HG03108 (cell line): ENCODE measurements at regions not wholly inside any gene's neighbourhood (a gene's known extent, or its start where the extent isn't known, plus 50 kb on each side); places are given as distances from the start of the nearest gene placed in this dataset.
"Not testable (repeated sequence)": the region's sequence is repeated elsewhere in the genome, so short reads cannot be mapped to it uniquely, and the experiment has no call there.

Source experiments
- ATAC-seq: cut with Tn5 transposase; IDR thresholded peaks from one replicate; pipeline ENCODE4 v1.9.1; 2021; ENCODE audit warnings: moderate library complexity; ENCODE audit not compliant: unreplicated experiment

DNA sequence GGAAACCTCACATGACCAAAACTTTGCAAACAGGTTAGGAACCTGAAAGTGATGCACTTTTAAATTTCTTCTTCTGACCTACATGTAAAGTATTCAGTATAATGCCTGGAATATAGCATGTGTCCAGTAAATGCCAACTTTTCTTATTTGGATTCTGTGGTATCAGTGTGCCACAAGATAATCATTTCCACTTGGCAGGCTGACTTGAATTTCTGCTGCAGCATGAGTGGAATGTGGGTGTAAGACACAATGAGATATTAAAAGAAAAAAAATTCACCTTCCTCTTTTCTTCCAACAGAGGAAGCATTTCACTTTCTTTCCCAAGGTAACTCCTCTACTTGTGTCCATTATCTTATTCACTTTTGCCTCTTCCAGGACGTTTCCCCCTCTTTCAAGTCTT lies 141.9 kb upstream of the PRKD1 start:
- ATAC-seq = no peak

DNA sequence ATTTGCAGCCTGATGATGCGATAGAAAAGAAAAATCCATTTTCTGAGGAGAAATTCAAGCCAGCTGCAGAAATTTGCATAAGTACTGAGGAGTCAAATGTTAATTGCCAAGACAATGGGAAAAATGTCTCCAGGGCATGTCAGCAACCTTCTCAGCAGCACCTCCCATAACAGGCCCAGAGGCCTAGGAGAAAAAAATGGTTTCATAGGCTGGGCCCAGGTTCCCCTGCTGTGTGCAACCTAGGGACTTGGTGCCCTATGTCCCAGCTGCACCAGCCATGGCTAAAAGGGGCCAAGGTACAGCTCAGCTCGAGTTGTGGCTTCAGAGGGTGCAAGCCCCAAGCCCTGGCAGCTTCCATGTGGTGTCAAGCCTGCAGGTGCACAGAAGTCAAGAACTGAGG lies 144.8 kb upstream of the PRKD1 start:
- ATAC-seq = not testable (repeated sequence)

DNA sequence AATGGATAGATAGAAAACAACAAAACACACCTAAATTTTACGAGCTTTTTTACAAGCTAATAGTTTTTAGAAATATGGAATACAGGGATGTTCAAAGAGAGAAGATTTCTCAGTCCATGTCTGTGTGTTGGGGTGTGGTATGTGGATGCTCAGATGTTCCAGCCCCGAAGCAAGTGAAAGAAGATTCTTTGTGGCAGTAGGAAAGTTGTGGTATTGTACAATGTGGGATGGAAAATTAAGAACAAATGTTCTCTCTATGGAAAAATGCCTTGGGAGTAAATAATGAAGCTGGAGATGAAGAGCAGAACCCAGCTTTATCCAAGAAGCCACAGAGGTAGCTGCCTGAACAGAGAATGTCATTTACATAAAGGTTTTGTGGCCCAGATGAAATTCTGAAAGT lies 150.3 kb upstream of the PRKD1 start:
- ATAC-seq = no peak

DNA sequence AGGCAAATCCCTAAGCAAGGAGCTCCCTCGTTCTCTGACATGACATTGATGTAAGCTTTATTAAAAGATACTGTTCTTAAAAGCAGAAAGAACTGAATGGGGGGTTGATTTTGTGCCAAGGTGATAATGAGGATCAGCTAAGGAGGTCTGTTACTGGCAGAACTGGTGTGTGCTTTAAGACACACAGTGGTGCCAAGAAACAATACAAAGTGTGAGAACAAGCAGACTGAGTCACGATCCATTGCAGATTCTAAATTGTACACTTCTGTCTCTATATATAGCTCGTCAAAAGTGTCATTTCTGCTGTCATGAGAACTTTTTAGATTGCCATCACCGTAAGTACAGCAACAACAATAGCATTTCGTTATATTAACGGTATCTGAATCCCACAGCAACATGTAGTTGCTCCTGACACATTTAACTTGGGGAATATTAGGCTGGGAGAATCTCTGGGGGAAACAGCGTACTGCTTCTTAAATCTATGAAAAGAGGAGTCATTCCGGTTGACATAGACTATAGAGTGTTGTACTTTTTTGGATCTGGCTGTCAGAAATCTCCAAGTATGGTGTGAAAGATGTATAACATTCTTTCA lies 151.3 kb upstream of the PRKD1 start:
- ATAC-seq = no peak

DNA sequence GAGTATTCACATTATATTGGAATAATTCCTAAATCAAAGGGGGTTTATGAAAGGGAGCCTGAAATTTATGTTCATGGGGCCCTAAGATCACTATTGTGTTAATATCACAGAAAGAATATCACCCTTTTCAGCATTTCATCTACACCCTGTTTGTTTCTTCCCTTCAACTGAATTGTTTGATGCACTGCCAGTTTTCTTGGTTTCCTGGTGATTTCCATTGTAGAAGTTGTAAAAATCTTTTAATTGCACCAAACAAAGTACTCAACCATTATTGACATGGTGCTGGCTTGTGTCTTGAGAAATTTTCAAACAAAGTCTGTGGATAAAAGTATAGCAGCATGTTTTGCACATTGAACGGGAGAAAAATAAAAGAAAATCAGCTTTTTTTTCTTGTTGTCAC lies 154.8 kb upstream of the PRKD1 start:
- ATAC-seq = no peak

DNA sequence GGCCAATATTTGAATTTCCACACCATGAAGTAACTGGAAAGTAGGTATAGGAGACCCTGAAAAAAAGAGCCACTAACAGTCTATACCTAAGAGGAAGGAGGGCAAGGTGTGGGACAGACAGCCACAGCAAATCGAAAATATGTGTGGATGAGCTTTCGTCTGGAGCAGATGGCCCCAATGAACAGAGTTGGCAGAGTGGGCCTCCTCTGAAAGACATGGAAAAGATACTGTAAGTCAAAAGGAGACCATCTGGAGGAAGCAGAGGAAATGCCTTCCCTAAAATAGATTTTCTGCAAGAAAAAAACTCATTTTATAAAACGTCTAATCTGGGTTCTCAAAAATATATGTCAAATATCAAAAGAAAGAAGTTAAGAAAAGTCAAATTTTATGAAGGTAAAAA lies 157.2 kb upstream of the PRKD1 start:
- no peak for ATAC-seq

DNA sequence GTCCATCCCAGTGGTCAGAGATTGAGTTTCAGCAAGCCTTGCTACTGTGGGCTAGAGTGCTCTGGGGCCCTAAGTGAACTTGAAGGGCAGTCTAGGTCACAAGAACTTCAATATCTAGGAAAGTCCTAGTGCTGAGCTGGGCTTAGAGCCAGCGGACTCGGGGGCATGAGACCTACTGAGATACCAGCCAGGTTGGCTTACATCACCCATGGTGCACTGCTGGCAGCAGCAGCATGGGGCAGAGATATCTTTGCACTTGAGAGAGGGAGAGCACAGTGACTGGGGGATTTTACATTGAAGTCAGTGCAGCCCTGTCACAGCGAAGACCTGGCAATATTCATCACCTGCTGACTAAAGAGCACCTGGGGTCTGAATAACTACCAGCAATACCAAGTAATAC lies 158.3 kb upstream of the PRKD1 start:
- ATAC-seq = no peak

DNA sequence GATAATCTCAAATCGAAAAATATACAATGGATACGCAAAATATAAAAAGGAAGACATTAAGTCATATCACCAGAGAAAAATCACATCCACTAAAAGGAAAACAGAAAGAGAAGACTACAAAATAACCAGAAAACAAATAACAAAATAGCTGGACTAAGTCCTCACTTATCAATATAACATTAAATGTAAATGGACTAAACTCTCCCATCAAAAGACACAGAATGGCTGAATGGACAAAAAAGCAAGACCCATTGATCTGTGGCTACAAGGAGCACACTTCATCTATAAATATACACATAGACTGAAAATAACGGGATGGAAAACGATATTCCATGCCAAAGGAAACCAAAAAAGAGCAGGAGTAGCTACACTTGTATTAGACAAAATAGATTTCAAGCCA lies 161.0 kb upstream of the PRKD1 start:
- ATAC-seq = no peak

DNA sequence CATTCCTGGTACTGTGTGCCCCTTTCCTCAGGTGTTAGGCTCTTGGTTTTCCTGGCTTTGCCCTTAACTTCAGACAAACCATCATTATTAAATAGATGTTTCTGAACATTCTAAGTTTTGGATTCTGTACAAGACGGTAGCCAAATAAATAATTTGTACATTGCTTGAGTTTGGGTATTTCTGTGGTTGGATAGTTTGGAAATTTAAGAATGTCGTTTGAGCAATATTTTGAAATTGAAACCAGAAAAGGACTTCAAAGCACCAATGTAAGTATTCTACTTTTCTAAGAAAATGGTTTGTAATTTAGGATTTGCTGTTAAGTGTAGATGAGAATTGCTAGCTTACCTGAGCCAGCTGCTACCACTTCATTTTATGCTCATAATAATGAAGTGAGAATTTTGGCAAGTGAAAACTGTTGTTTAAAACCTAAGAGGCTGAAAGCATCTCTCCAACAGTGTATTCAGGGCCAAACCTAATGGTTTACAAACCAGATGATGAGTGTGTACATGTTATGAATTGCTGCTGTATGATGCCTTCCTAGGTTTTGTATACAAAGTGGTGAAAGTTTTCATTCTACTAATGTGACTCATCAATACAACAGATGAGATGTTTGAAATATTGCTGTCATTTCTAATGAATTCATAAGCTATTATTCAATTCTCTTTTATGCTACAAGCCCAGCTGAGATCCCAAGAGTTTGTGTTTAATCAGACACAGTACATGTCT lies 181.5 kb upstream of the PRKD1 start:
- no peak for ATAC-seq

DNA sequence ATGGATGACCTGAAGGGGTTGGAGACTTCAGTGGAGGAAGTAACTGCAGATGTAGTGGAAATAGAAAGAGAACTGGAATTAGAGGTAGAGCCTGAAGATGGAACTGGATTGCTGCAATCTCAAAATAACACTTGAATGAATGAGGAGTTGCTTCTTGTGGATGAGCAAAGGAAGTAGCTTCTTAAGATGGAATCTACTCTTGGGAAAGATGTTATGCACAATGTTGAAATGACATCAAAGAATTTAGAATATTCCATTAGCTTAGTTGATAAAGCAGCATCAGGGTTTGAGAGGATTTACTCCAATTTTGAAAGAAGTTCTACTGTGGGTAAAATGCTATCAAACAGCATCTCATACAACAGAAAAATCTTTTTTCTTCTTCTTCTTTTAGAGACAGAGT lies 186.4 kb upstream of the PRKD1 start:
- no peak for ATAC-seq

DNA sequence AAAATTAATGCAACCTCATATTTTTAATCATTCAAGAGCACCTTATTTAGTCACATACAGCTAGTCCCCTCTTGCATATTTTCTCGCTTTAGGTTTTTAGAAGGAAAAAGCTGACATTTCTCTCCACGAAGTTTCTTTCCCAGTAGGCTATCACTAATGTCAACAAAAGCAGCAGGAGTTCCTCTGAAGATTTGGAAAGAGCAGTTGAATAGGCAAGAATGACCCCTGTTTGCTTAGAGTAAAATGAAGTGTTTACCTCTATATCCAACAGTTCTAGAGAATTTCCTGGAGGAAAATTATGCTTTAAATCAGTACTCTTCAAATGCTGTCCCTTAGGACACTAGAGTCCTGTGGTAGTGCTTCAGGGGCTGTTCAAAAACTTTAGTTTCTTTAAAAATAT lies 188.1 kb upstream of the PRKD1 start:
- ATAC-seq = no peak

DNA sequence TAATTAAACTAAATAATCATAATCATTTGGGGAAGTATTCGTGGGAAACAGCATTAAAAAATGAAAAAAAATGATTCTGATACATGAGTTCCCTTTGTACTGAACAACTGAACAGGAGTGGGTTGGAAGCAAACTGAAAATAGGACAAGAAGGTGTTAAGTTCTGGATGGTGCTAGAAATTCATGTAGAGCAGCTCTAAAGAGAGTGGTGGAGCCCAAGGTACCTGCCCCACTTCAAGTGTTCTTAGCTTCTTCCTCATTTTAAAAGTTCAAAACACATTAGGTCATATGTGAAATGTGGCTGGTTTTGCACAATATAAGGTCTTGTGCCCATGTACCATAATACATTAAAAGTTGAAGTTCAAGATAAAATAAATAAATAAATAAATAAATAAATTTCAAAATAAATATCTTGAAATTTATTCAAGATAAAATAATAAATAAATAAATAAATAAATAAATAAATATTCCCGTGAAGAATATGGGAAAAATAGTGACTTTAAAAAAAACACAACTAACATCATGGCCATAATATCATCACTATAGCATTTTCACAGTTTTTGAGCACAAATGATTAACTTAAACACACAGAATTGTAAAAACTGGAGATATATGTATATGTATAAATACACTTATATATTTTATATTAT lies 191.5 kb upstream of the PRKD1 start:
- ATAC-seq = no peak

DNA sequence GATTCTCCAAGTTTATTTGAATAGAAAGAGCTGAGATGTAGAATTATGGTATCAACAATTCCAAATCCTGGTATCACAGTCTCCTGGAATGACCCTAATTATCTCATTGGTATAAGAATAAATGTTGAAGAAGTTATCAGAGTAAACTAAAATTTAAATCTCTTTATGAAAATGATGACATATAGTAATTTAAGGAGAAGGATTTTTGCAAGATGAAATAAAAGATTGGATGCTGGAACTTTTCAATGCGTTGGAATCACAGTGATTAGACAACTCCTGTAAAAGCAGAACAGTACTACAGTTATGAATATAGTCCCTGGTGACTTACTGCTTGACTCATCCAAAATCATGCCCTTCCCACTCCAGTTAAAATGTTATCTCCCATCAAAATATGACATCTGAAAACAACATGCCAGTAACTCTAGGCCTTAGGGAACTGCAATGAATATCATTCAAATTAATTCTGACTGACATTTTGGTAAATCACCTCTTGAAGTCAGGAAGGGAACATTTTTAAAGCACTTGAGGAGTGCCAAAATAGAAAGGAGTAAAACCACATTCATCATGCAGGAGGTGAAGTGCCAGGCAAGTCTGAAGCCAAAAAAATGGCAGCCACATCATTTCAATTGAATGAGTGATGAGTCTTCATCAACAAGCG lies 197.8 kb upstream of the PRKD1 start:
- ATAC-seq = no peak

DNA sequence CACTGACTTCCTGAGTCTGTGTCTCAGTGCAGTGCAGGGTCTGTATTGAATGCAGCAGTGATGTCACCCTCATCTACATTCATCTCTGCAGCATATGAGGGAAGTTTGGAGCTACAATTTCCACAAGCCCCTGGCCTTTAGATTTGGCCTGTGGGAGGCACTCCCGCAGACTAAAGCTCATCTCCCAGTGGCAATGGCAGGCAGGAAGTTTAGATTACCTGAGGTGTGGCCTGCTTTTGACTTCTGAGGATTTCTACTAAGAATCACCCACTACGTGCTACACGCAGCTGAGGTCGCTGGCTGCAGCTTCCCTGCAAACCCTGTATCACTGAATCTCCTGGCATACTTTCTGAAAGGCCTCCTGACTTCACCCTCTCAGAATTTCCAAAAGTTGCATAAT lies 202.2 kb upstream of the PRKD1 start:
- ATAC-seq = no peak

DNA sequence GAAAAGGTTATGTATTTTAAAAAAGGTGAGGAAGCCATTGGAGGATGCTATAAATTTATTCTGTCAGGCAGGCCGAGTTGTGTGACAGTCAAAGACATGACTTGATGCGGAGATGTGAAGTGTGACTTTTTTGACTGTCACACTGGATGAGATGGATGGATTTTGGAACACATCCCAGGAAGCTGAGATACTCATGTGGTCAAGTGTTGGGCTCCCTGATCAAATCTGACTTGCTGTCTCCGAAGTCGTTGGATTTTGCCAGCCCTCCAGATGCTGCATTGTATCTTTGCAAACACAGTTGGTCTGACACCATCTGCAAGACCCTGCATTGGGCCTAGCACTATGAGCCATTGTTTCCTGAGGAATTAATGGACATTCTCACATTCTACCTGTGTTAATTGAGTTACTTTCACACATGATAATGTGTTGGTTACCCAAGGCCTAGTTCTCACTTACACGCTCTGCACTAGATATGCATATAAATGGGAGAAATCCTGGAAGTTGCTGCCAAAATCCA lies 204.0 kb upstream of the PRKD1 start:
- no peak for ATAC-seq

DNA sequence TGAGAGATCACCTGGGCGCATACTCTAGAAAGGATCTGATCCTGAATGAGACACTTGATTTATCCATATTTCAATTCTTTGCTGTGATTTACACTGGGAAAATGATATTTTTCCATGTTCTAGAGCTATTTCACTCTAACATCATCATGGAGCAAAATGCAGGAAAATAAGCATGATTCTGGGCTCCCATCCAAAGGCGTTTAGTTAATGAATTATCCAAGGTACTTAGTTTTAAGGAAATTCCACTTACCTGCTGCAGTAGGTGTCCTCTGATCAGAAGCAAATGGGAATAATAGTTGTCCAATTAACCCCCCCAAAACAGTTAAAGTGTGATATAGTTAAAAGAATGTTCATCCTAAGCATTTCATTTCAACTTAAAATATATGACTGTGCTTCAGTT lies 204.5 kb upstream of the PRKD1 start:
- ATAC-seq = no peak

DNA sequence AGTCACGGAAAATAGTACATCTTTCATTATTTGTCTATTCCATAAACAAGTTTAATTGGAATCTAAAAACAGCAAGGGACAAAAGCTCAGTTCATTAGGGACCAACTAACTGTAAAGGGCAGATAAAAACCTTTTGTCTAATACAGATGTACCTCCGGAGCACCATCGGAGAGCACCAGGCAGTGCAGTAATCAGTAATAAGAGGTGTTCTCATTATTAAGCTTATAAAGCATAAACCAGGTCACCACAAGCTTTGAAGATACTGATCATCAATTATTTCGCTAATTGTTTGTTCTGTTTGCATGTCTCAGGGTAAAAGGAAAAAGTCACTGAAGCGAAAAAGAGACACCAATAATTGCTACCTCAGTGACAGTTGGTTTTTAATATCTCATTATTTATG lies 207.3 kb upstream of the PRKD1 start:
- no peak for ATAC-seq

DNA sequence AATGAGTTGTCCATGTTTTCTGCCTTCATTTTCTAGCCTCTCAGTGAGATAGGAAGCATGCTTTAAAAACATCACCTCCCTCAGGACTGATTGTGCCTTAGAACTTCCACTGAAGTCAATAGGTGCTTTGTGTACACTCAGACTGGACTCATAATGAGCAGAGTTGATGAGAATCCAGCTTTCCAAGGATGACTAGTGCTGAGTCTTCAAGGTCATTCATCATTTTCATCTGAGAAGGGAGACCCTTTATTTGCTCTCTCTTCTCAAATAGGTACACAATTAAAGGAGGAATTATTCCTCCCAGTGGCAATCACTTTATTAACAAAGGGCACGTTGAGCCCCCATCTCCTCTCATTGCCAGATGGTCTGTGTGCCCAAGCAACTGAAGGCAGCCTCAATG lies 210.9 kb upstream of the PRKD1 start:
- ATAC-seq = no peak

DNA sequence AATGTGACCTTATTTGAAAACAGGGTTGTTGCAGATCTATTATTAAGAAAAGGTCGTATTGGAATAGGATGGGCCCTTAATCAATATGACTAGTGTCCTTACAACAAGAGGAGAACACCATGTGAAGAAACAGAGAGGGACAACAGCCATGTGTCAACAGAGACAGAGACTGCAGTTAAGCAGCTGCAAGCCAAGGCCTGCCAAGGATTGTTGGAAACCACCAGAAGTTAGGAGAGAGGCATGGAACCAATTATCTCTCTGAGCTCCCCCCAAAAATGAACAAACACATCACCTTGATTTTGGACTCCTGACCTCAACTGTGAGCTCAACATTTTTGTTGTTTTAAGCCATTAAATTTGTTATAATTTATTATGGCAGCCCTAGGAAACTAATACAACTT lies 214.6 kb upstream of the PRKD1 start:
- ATAC-seq = no peak

DNA sequence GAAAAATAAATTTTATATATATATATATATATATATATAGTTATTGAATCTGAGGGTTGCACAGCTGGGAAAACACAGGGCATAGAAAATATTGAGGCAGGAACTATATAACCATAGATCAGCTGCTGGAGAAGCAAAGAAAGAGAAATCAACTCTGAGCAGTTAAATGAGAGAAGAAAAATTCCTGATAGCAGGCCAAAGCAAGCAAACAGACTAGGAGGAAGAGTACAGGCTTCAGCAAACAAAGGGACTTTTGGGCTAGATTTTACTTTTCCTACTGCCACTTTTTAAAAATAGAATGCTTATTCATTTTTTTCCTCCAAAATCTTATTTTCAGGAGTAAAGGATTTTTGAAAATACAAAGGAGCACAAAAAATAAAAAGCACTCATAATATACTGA lies 216.0 kb upstream of the PRKD1 start:
- ATAC-seq = no peak

DNA sequence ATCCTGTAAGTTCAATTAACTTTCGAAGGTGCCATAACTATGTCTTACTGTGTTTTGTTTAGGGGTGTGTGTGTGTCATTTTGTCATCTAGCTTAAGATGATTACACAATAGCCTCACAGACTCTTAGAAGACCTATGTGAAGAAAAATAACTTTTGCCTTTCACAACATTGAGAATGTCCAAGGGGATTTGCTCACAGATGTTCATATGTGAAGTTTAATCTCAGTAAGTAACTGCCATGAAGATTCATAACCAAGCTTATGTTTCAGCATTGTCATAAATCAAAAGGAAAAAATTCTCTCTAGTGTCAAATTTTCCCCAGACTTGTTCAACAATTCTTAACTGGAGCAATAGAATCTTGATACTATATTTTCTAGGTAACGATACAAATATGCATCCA lies 226.1 kb upstream of the PRKD1 start:
- no peak for ATAC-seq

DNA sequence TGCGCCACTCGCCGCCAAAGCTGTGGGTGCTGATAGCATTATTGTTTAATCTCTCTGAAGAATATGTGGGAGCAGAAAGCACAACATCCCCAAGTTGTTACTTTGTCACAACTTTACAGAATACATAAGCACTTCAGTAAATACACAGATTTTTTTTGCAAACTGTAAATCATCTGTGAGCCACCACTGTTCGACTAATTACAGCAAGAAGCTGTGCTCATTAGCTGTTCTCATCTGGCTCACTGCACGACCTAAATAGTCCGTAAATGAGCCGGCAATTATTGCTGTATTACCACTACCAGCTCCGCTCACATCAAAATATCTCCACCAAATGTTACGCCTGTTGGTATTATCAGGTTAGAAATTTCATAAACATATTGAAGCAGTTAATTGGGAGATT lies 228.9 kb upstream of the PRKD1 start:
- no peak for ATAC-seq
